Stimulated activated CD4-positive, alpha-beta T cell treated with anti-CD3 and anti-CD28 coated beads, TNF-alpha, amount 100 ng/mL, for 4 hours (primary cell): ENCODE measurements at regions not wholly inside any gene's neighbourhood (a gene's known extent, or its start where the extent isn't known, plus 50 kb on each side); places are given as distances from the start of the nearest gene placed in this dataset.

Experiments used
- DNase-seq, 3 experiments: peaks; one replicate each; pipeline ENCODE4 v3.0.0-alpha.2; 2020; ENCODE audit warnings: low read depth in 3 of 3

- no peak for DNase-seq
Observed at GRCh38 chr2:129627437-129627836, 352.0 kb upstream of the RAB6C start.

- no peak for DNase-seq
Observed at GRCh38 chr2:129636692-129637091, 342.8 kb upstream of the RAB6C start.

- no peak for DNase-seq
Observed at GRCh38 chr2:129641371-129641770, 338.1 kb upstream of the RAB6C start.

- DNase-seq = no peak
Observed at GRCh38 chr2:129642526-129643043, 336.9 kb upstream of the RAB6C start.

DNA sequence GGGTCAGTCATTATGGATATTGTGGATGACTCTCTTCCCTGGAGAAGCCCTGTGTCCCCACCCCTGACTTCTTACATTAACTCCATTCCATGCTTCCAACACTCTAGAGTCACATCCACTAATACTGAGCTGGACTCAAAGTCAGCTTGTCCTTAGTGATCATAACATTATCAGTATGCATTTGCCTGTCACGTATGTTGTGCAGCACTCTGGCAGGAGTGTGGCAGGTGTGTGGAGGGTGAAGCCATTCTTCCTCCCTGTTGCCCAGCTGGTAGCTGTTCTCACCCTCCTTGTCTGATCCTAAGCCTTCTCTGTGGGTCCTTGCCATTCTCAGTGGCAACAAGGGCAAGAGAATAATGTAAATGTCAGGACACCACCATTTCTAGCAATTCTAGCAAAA, 334.1 kb upstream of the RAB6C start:
- no peak for DNase-seq

DNA sequence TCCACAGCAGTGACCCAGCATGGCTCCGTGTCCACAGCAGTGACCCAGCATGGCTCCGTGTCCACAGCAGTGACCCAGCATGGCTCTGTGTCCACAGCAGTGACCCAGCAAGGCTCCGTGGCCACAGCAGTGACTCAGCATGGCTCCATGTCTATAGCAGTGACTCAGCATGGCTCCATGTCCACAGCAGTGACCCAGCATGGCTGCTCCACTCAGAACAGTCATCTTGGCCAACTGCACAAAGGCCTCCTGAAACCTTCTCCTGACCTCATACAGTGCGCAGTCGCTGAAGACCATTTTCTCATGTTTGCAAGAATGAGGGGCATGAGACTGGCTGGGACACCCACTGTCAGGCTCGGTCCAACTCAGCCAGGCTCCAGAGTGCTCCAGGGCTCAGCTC, 333.4 kb upstream of the RAB6C start:
- DNase-seq = no peak

GRCh38 chr2:129653246-129653645, 326.2 kb upstream of the RAB6C start:
- DNase-seq = no peak

- DNase-seq = no peak
Observed at GRCh38 chr2:129654331-129654730, 325.1 kb upstream of the RAB6C start.

- DNase-seq = no peak
Observed at GRCh38 chr2:129656081-129656598, 323.3 kb upstream of the RAB6C start.

DNA sequence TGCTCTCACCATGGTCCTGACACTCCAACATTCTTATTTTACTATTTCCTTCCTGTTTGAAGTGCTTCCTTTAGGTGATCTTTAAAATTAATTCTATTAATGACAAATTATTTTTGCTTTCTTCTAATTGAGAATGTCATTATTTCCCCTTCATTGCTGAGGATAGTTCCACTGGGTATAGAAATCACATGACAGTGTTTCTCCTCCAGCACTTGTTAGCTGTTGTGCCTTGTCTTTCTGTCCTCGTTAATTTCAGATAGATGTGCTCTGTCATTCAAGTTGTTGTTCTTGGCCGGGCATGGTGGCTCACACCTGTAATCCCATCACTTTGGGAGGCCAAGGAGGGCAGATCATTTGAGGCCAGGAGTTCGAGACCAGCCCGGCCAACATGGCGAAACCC, 321.0 kb upstream of the RAB6C start:
- DNase-seq = no peak

DNA sequence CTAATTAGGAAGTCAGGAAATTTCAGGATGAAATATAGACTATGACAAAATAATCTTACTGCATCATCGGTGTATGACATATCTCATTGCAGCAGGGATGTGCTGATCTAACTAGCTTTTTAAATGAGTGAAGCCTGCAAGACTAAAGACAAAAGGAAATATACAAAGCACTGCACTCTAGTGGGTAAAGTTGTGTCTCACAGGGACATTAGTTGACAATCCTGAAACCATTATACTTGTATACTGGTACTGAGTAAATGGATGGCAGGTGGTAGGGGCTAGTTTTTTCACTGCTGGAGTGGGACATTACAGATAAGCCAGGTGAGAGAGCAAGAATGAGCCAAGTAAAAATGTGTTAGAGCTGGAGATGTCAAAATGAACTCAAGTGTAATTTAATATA, 317.5 kb upstream of the RAB6C start:
- DNase-seq = no peak

- DNase-seq = no peak
Observed at GRCh38 chr2:129667577-129667976, 311.9 kb upstream of the RAB6C start.

DNA sequence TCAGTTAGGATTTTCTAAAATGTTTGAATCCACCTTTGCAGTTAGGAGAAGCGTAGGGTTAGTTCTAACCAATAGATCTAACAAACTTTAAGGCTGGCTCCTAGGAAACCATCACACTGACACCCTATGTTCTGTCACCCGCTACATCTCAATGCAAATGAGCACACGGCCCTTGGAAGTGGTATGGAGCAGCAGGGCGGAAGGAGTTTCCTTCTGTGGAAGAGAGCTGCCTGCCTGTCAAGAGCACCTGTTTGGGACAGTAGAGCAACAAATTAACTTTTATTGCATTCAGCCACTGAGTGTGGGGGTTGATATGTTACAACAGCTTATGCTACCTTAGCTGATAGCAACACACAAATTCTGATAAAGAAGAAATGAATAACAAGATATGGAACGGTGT, 306.9 kb upstream of the RAB6C start:
- no peak for DNase-seq

- no peak for DNase-seq
Observed at GRCh38 chr2:129673234-129673633, 306.2 kb upstream of the RAB6C start.

DNA sequence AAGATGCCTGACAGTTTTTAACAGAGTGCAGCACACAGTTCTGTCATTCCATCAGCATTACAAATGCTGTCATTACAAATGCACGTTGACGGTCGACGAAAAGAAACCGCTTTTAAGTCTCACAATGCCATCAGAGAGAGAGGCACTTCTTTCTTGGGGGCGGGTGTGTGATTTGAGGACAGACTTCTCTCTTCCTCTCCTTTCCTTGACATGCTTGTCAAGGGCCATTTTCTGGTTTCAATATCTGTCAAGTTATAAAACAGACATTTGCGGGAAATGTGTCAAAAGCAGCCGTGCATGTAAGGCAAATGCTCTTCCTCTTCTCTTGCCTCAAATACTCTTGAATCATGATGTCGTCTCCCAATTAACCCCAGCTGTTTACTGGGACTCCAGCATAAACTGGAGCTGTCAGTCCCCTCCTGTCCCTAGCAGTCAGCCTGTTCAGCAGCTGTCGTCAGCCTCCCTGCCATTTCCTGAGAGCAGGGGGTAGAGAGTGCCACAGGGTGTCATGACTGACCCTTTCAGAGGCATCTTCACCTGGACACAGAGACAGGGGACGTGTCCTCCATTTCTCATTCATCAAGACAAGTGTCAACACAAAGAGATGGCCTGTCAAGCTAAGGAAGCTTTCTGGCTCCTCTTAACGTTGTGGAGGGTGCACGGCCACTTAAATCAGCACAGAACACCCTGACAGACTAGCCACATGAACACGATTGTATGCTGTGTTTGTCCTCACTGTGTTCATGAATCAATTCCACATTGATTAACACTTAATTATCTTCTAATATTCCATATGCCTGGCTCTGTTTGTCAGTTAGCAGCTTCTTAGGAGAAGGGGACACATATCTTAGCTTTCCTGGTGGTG, 305.4 kb upstream of the RAB6C start:
- no peak for DNase-seq

- DNase-seq = no peak
Observed at GRCh38 chr2:129678751-129679150, 300.7 kb upstream of the RAB6C start.

DNA sequence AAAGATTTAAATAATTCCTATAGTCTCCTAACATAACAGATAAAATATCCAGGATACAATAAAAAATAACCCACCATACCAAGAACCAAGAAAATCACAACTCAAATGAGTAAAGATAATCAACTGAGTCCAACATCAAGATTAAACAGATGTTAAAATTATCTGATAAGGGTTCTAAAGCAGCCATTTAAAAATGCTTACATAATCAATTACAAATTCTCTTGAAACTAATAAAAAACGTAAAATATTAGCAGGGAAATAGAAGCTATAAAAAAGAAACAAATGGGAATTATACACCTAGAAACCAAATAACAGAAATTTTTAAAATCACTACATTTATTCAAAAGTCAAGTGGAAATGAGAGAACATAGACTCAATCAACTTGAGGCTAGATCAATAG, 297.7 kb upstream of the RAB6C start:
- no peak for DNase-seq

GRCh38 chr2:129689653-129690448, 289.6 kb upstream of the RAB6C start:
- no peak for DNase-seq

GRCh38 chr2:129695496-129695895, 284.0 kb upstream of the RAB6C start:
- no peak for DNase-seq

DNA sequence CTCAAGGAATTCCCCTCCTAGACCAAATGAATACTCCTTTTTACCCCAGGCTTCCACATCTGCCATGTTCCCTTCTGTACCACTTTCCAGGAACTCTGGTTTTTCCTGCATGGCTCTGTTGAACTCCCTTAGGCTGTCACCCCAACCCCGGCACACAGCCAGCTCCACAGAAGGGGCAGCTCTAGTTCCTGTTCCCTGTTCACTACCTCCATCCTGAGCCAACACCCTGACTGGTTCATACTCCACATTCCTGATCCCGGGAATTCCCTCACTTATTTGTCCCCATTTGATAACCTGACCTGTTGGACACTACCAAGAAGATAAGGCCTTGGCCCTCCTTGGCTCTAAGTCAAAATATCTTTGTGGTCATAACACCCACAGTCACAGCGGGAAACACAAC, 280.9 kb upstream of the RAB6C start:
- no peak for DNase-seq

GRCh38 chr2:129699781-129700573, 279.5 kb upstream of the RAB6C start:
- no peak for DNase-seq
